Bronchial epithelial cell (primary cell): ENCODE measurements at regions not wholly inside any gene's neighbourhood (a gene's known extent, or its start where the extent isn't known, plus 50 kb on each side); places are given as distances from the start of the nearest gene placed in this dataset.

Experiments used
- DNase-seq: peaks from one replicate; pipeline ENCODE4 v3.0.0-alpha.2; 2010; ENCODE audit warnings: low read depth
- FAIRE-seq: peaks from 2 replicates; lab custom pipeline; 2011; peaks lifted over from hg19 to GRCh38; lab: Jason Lieb, UNC
- H3K27me3 ChIP-seq: 2 replicates; pipeline ENCODE4 v1.5.1; 2011; ENCODE audit warnings: low read length; ENCODE audit not compliant: control insufficient read depth, insufficient read depth
- H3K36me3 ChIP-seq: 2 replicates; pipeline ENCODE4 v1.5.1; 2011; ENCODE audit warnings: low read length; ENCODE audit not compliant: control insufficient read depth, insufficient read depth
- H3K4me3 ChIP-seq: 2 replicates; pipeline ENCODE4 v1.5.1; 2011; ENCODE audit warnings: mild to moderate bottlenecking, low read depth, low read length, control low read depth
- TF ChIP-seq, protein P1 (sequence below): IDR thresholded peaks from 2 replicates; pipeline ENCODE4 v1.5.1; 2011; ENCODE audit warnings: mild to moderate bottlenecking, moderate library complexity, low read length, control low read depth, inconsistent platforms; ENCODE audit not compliant: insufficient read depth, severe bottlenecking

DNA sequence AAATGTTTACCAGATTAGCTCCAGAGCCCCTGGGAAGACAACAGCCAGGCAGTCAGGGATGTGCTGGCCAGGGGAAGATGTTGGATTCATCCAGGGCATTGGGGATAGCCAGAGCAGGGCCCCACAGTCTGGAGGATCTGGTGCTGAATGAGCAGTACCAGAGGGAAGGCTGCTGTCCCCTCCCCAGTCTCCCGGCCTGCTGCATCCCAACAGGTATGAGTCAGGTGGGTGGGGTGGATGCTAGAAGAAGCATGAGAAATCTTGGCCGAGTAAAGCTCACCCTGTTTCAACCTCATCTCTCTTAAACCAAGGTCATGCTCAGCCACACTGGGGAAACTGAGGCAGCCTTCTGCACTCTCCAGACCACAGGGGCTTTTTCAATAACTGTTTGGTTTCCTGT is 71.9 kb upstream of the SEC14L1 start:
- Histone ChIP-seq H3K27me3 (peaks cover 3% of the 10 kb centered on the region), H3K4me3 (no peak overlapping the region), H3K36me3 (no peaks in the 10 kb centered on the region)
- TF ChIP-seq, protein P1, sequence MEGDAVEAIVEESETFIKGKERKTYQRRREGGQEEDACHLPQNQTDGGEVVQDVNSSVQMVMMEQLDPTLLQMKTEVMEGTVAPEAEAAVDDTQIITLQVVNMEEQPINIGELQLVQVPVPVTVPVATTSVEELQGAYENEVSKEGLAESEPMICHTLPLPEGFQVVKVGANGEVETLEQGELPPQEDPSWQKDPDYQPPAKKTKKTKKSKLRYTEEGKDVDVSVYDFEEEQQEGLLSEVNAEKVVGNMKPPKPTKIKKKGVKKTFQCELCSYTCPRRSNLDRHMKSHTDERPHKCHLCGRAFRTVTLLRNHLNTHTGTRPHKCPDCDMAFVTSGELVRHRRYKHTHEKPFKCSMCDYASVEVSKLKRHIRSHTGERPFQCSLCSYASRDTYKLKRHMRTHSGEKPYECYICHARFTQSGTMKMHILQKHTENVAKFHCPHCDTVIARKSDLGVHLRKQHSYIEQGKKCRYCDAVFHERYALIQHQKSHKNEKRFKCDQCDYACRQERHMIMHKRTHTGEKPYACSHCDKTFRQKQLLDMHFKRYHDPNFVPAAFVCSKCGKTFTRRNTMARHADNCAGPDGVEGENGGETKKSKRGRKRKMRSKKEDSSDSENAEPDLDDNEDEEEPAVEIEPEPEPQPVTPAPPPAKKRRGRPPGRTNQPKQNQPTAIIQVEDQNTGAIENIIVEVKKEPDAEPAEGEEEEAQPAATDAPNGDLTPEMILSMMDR = no peak
- DNase-seq (peak; percentile 54), FAIRE-seq (no peak)

DNA sequence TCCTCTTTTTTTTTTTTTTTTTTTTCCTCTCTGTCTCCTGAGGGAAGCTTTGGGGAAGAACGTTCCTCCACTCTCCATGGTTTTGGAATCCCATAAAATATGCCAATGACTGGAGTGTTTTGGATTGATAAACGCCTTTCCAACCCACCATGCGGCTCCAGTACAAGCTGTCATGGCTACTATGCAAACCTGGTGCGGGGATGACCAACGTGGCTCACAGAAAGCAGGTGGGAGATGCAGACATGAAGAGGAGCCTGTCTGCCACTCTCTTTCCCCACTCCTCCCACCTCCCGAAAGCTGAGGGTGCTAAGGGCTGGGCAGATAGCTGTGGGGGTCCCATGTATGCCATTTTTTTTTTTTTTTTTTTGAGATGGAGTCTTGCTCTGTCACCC is 69.9 kb upstream of the SEC14L1 start:
- Histone ChIP-seq H3K4me3 (no peak overlapping the region), H3K27me3 (peaks cover 3% of the 10 kb centered on the region), H3K36me3 (no peaks in the 10 kb centered on the region)
- TF ChIP-seq, protein P1 = no peak
- FAIRE-seq = no peak
- no peak for DNase-seq

DNA sequence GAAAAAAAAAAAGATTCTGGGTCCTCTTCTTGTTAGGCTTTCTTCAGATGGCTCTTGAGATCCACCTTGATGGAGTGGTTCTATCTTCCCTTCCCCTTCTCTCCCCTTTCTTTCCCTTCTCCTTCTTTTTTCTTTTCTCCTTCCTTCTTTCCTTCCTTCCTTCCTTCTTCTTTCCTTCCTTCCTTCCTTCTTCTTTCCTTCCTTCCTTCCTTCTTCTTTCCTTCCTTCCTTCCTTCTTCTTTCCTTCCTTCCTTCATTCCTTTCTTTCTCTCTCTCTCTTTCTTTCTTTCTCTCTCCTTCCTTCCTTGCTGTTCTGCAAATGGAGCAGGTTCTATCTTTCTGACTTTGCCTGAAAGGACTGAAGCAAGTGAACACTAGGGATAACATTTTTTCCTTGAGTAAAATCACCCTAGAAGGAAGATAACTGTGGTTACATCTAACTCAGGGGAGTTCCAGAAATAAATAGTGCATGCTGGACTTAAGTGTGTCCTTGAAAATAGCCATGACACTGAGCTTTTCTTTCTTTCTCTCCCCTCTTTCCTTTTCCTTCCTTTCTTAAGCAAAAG is 68.8 kb upstream of the SEC14L1 start:
- Histone ChIP-seq H3K36me3 (no peaks in the 10 kb centered on the region), H3K4me3 (no peak overlapping the region), H3K27me3 (peaks cover 3% of the 10 kb centered on the region)
- no peak for FAIRE-seq
- TF ChIP-seq, protein P1 = no peak
- DNase-seq = no peak

DNA sequence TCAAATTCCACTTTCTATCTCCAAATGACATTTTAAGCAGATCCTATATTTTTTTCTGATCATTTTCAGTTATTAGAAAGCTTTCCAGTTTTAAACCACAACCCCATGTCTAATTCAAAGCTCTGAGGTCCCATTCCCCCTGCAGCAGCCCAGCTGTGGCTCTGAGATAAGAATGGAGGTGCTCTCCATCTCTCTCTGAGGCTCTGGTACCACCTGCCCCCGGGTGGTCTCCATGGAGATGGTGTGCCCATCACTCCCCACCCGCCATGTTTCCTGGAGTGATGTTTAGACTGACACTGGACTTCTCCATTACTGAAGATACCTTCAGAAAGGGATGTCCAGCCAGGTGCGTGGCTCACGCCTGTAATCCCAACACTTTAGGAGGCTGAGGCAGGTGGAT is 68.1 kb upstream of the SEC14L1 start:
- Histone ChIP-seq H3K4me3 (no peak overlapping the region), H3K36me3 (no peaks in the 10 kb centered on the region), H3K27me3 (peaks cover 3% of the 10 kb centered on the region)
- TF ChIP-seq, protein P1 = no peak
- DNase-seq (no peak), FAIRE-seq (no peak)

- Histone ChIP-seq H3K4me3 (no peak overlapping the region), H3K27me3 (peaks cover 3% of the 10 kb centered on the region), H3K36me3 (no peaks in the 10 kb centered on the region)
- DNase-seq (no peak), FAIRE-seq (no peak)
- TF ChIP-seq, protein P1 = no peak
These were observed 66.1 kb upstream of the SEC14L1 start for GRCh38 chr17:77074681-77075080.

GRCh38 chr17:77076124-77076830 is 64.5 kb upstream of the SEC14L1 start:
- DNase-seq = no peak
- TF ChIP-seq, protein P1 = no peak
- no peak for FAIRE-seq
- Histone ChIP-seq H3K4me3 (no peak overlapping the region), H3K36me3 (no peaks in the 10 kb centered on the region), H3K27me3 (peaks cover 3% of the 10 kb centered on the region)
